DMS53 (cell line): ENCODE measurements at regions not wholly inside any gene's neighbourhood (a gene's known extent, or its start where the extent isn't known, plus 50 kb on each side); places are given as distances from the start of the nearest gene placed in this dataset.
"Not testable (repeated sequence)": the region's sequence is repeated elsewhere in the genome, so short reads cannot be mapped to it uniquely, and the experiment has no call there.

Source experiments
- DNase-seq: peaks from one replicate; lab custom pipeline; 2025; lab: John Stamatoyannopoulos, UW

GRCh38 chr10:7108141-7108540, 302.7 kb downstream of the SFMBT2 start:
- DNase-seq, result no peak

DNA sequence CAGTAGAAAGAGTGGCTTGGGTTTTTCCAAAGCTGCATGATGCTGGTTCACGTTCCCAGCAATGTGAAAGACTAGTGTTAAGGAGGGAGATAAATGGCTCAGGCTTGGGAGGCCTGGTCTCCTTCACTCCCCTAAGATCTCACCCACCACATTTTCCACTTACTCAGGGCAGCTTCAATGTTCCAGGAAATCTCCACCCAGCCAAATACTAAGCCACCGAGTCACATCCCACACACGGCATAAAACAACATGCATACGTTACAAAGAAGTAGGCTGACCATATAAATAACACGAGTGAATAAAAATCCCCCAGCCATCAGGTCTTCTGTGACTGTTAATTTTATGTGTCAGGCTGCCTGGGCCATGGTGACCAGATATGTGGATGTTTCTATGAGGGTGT, 303.5 kb downstream of the SFMBT2 start:
- no peak for DNase-seq

GRCh38 chr10:7104379-7104778, 306.5 kb downstream of the SFMBT2 start:
- DNase-seq, result not testable (repeated sequence)

DNA sequence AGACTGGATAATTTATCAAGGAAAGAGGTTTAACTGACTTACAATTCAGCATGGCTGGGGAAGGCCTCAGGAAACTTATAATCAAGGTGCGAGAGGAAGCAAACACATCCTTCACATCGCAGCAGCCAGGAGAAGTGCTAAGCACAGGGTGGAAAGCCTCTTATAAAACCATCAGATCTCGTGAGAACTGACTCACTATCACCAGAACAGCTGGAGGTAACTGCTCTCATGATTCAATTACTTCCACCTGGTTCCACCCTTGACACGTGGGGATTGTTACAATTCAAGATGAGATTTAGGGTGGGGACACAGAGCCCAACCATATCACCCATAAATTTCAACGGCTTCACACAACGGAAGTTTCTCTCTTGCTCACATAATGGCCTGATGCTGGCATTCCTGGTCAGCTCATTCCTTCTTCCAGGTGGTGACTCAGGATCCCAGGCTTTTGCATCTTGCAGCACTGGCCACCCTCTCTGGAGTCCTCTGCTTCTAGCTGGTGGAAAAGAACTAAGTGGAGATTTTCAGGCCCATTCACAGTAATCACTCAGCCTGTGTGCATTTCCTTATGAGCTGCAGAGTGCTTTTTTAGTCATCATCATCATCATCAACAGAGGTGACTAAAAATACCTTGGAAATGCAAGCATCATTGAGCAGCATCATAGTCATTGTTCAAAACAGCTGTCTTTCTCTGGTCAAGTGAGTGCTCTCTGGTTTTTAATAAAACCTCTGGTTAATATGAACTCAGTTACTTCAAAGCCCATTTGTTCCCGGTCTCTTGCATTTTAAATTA, 308.1 kb downstream of the SFMBT2 start:
- DNase-seq, result no peak

- no peak for DNase-seq
Measured at GRCh38 chr10:7102084-7102483, 308.8 kb downstream of the SFMBT2 start.

GRCh38 chr10:7101451-7101850, 309.4 kb downstream of the SFMBT2 start:
- DNase-seq, result no peak

DNA sequence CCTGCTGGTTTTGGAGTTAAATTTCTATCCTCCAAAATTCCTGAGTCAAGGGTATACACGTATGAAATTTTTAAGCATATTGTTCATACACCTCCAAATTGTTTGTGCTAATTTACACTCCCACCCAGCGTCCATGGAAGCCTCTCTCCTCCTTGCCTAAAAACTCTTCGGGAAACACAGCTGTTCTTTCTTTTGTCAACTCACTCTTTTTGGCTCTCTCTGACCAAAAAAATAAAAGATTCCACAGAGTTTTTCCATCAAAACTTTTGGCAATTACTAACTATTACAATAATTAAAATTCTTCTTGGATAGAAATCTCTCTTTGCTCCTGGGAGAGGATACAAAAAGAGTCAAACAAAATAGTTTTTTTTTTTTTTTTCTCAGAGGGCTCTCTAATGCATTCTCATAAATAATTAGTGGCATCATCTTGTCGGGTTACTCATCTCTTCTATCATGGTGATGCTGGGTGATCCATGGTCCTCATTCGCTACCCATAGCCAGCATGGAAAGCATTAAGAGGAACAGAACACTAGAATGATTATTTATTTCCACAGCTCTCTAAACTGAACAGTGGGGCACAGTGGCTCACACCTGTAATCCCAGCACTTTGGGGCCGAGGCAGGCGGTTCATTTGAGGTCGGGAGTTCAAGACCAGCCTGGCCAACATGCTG, 310.7 kb downstream of the SFMBT2 start:
- DNase-seq, result no peak

DNA sequence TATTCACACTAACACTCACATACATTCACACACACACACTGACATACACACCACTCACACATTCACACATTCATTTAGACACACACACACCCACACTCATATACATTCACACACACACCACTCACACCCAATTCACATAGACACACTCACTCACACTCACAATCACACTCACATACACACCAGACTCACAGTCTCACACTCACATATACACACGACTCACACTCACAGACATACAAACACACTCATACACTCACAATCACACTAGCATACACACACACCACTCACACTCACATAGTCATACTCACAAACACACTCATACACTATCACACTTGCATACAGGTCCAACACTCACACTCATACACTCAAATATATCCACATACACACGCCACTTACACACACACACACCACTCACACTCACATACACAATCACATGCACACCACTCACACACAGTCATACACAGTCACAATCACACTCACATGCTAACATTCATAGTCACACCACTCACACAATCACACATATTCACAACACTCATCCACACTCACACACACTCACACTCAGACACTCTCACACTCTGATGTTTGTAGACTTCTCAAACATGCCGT, 312.6 kb downstream of the SFMBT2 start:
- no peak for DNase-seq

- no peak for DNase-seq
Measured at GRCh38 chr10:7094781-7095180, 316.1 kb downstream of the SFMBT2 start.

DNA sequence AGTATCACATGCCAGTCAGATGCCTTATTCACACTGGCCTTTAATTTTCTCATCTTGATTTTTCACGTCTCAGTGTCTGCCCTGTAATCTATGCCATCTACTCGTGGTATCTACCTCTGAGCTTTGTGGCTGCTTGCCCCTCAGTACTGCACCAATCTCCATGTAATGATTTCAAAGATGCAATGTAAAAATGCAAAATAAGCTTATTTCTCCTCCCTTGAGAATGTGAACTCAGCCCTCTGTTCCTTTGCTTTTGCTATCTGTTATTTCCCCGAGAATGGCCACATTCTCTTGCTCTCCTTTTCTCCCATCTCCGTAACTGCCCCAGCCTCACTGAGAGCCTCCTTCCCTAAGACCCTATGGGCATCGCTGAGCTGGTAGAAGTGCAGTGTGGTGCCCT, 317.5 kb downstream of the SFMBT2 start:
- no peak for DNase-seq

GRCh38 chr10:7092603-7093002, 318.2 kb downstream of the SFMBT2 start:
- DNase-seq, result no peak

DNA sequence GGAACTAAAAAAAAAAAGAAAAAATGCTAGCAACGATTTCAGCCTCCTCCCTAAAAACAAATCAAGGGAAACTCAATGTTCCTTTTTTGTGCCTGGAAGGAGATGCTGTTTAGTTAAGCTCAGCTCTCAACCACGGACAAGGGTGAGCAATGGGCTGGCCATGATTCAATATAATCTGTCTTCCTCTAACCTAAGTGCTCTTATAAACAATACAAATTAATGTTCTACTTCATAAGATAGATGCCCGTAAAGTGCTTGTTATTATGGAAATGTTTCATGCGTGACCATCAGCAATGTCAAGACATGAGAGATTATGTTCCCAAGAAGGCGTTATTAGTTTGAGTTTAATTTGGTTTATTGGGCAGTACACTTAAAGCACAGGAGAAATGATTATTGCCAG, 320.3 kb downstream of the SFMBT2 start:
- no peak for DNase-seq

DNA sequence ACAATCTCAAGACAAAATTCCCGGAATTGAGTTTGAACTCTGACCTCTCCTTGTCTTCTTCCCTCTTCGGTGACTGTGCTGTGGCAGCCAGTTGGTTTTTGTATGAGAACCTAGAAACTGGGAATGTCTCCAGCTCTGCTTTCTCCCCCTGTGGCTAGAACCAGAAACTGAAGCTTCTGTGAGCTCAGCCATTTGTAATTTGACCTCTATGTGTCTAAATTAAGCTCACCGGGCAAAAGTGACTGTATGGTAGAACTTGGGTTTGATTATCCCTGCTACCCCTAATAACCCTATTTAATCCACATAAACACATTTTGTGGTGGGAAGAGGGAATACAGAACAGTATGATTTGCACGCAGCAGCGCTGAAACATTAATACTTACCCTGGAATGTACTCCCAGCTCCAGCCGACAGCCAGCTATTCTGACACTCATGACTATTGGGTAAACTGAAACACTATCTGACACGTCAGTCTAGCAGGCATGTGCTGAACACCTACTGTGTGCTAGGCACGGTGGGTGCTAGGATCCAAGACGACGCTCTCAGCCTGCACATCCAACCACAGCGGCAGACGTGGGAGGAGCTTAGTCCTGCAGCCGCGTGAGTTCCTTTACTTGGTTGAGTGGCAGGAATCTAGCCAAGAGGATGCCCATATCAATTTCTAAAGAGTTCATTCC, 324.8 kb downstream of the SFMBT2 start:
- no peak for DNase-seq

- DNase-seq, result no peak
Measured at GRCh38 chr10:7085147-7085912, 325.5 kb downstream of the SFMBT2 start.

DNA sequence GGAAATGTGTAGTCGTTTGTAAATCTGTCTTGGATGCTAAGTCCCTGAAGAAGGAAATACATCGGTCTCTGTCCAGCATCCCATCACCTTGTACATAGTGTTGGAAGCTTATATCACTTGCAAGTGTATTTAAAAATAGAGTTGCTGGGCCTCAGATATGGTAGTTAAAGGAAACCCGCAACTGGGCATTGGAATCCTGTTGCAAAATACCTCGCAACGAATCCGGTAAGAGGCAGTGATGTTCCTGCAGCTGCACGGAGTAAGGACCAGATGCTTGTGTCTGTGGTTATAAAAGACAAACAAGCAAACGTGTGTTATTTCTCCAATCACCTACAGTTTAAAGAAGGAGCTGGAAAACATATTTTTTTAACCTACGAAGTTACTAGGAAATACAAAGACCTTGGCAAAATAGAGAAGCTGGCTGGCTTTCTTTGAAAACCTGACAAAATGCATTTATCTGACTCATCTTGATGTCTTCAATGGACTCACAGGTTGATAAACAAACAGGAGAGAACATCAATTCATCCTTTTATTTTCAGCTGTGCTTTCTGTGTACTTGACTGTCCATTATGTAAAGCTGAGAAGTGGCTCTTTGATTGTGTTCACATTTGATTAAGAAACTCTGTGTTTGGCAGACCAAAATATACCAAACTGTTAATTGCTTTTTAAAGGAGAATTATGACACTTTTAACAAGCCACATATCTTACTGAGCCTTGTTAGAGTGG, 326.4 kb downstream of the SFMBT2 start:
- no peak for DNase-seq

GRCh38 chr10:7082967-7083366, 327.9 kb downstream of the SFMBT2 start:
- DNase-seq, result no peak

DNA sequence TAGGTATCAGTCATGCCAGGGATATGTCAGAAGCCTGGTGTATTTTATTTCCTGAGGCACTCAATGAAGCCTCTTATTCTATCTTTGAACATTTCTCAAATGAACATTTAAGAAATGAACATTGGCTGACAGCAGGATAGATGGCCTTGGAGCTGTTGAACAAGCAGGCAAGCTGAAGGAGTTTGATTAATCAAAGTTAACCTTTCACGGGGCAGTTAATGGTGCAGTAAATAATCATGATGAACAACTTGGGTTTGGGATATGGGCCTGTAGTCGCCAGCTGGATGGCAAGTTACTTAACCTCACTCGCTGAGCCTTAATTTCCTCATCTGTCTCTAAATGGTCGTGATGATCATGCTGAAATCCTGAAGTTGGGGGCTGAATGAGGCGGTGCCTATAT, 333.0 kb downstream of the SFMBT2 start:
- no peak for DNase-seq

DNA sequence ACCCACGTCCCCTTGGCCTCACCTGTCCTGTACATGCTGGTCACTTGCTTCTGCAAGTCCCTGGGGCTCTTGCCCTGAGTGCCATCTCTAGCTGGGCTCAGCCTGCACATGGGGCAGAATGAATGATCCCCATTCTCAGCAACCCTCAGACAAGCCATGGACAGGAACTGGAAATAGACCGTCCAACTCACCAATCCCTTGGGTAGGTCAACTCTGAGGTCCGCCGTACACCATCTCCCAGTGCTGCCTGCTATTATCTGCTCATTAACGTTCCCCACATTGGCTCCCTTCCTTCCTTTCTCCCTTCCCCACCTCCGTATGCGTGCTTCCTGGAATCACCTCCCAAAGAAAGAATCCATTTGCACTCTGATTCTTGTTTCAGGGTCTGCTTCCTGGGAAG, 335.0 kb downstream of the SFMBT2 start:
- DNase-seq, result no peak

- DNase-seq, result no peak
Measured at GRCh38 chr10:7075110-7075509, 335.7 kb downstream of the SFMBT2 start.

DNA sequence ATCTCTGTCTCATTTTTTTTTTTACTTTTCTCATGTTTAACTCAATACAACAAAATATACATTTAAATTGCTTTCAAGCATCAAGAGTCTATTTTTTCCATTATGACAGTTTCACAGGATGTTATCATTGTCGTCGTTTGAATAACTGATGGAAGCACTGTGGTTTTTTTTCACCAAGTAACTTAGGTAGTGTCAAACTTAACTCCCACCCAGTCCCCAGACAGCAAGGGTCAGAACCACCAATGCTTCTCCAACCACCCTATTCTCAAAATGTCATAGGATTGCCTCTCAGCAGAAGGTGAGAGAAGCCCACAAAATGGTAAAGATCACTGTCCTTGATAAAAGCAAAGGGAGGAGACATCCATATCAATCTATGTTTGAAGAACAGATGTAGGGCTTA, 339.4 kb downstream of the SFMBT2 start:
- no peak for DNase-seq

- no peak for DNase-seq
Measured at GRCh38 chr10:7070950-7071349, 339.9 kb downstream of the SFMBT2 start.
